GM23338 (cell line): ENCODE measurements at regions not wholly inside any gene's neighbourhood (a gene's known extent, or its start where the extent isn't known, plus 50 kb on each side); places are given as distances from the start of the nearest gene placed in this dataset.

ENCODE experiments used
- CTCF ChIP-seq, 2 experiments: fragments of 200-600 bp in 1 of 2; sonication (generic) in 1 of 2; conservative IDR thresholded peaks; 2 replicates each; pipeline versions ENCODE4 v1.5.1 to v1.6.1; 2016 to 2017; ENCODE audit warnings: antibody characterized with exemption in 2 of 2, low read depth in 2 of 2, mild to moderate bottlenecking in 2 of 2, moderate library complexity in 1 of 2
- ETS1 ChIP-seq: IDR thresholded peaks from 2 replicates; pipeline ENCODE4 v1.6.1; 2016; ENCODE audit warnings: antibody characterized with exemption
- EZH2 ChIP-seq: fragments of 200-600 bp; sonication (generic); IDR thresholded peaks from one replicate; pipeline ENCODE4 v1.8.0; 2017; ENCODE audit warnings: antibody characterized with exemption, mild to moderate bottlenecking, low read depth; ENCODE audit not compliant: unreplicated experiment
- EZH2phosphoT487 ChIP-seq: fragments of 200-600 bp; sonication (generic); IDR thresholded peaks from one replicate; pipeline ENCODE4 v1.8.1; 2018; ENCODE audit warnings: antibody characterized with exemption; ENCODE audit not compliant: unreplicated experiment
- JUNB ChIP-seq: IDR thresholded peaks from one replicate; pipeline ENCODE4 v1.6.1; 2016; ENCODE audit warnings: antibody characterized with exemption; ENCODE audit not compliant: unreplicated experiment
- POLR2AphosphoS5 ChIP-seq: IDR thresholded peaks from 2 replicates; pipeline ENCODE4 v1.6.1; 2016; ENCODE audit warnings: antibody characterized with exemption, low read depth
- REST ChIP-seq: IDR thresholded peaks from one replicate; pipeline ENCODE4 v1.6.1; 2018; ENCODE audit warnings: antibody characterized with exemption; ENCODE audit not compliant: unreplicated experiment
- STAT1 ChIP-seq: IDR thresholded peaks from one replicate; pipeline ENCODE4 v1.6.1; 2016; ENCODE audit warnings: antibody characterized with exemption; ENCODE audit not compliant: unreplicated experiment

- no peak for TF ChIP-seq ETS1
- TF ChIP-seq POLR2AphosphoS5: no peak
- no peak for TF ChIP-seq CTCF (conservative IDR thresholded peaks at IDR 0.05; ENCODE audit: low read depth in 2 of 2)
- no peak for TF ChIP-seq REST
- TF ChIP-seq STAT1: no peak
- TF ChIP-seq EZH2: no peak
- no peak for TF ChIP-seq EZH2phosphoT487
- TF ChIP-seq JUNB: no peak
These were observed 74.5 kb downstream of the GEMIN8 start for GRCh38 chrX:13955095-13955647.
